Fibroblast of skin of abdomen (primary cell): ENCODE measurements at regions not wholly inside any gene's neighbourhood (a gene's known extent, or its start where the extent isn't known, plus 50 kb on each side); places are given as distances from the start of the nearest gene placed in this dataset.

ENCODE experiments used
- DNase-seq: peaks from one replicate; pipeline ENCODE4 v3.0.0-alpha.2; 2013

GRCh38 chr4:162727232-162727631 lies 439.5 kb downstream of the NAF1 start:
- no peak for DNase-seq

- DNase-seq: no peak
These were observed 451.3 kb downstream of the NAF1 start for GRCh38 chr4:162715401-162715800.

GRCh38 chr4:162707962-162708361 lies 458.7 kb downstream of the NAF1 start:
- no peak for DNase-seq

- DNase-seq: peak; percentile 4
These were observed 460.1 kb downstream of the NAF1 start for GRCh38 chr4:162706632-162707031.

GRCh38 chr4:162706051-162706450 lies 460.6 kb downstream of the NAF1 start:
- no peak for DNase-seq

- DNase-seq: no peak
These were observed 461.4 kb downstream of the NAF1 start for GRCh38 chr4:162705130-162705803.

GRCh38 chr4:162700815-162701361 lies 465.8 kb downstream of the NAF1 start:
- peak; percentile 27 for DNase-seq

GRCh38 chr4:162700358-162700757 lies 466.3 kb downstream of the NAF1 start:
- DNase-seq: no peak

GRCh38 chr4:162699629-162700028 lies 467.1 kb downstream of the NAF1 start:
- no peak for DNase-seq

- no peak for DNase-seq
These were observed 481.3 kb downstream of the NAF1 start for GRCh38 chr4:162685410-162685809.

- DNase-seq: no peak
These were observed 481.7 kb downstream of the NAF1 start for GRCh38 chr4:162684998-162685397.

GRCh38 chr4:162684371-162684700 lies 482.4 kb downstream of the NAF1 start:
- DNase-seq: no peak

GRCh38 chr4:162683659-162684370 lies 482.9 kb downstream of the NAF1 start:
- peak; percentile 39 for DNase-seq

- no peak for DNase-seq
These were observed 484.0 kb downstream of the NAF1 start for GRCh38 chr4:162682651-162683050.

- DNase-seq: no peak
These were observed 485.5 kb downstream of the NAF1 start for GRCh38 chr4:162681212-162681611.

- DNase-seq: no peak
These were observed 491.0 kb downstream of the NAF1 start for GRCh38 chr4:162675661-162676060.

- DNase-seq: no peak
These were observed 498.1 kb upstream of the FSTL5 start for GRCh38 chr4:162661913-162662312.

GRCh38 chr4:162659716-162660115 lies 495.9 kb upstream of the FSTL5 start:
- no peak for DNase-seq

GRCh38 chr4:162657966-162658365 lies 494.2 kb upstream of the FSTL5 start:
- no peak for DNase-seq

GRCh38 chr4:162650166-162650565 lies 486.4 kb upstream of the FSTL5 start:
- no peak for DNase-seq

GRCh38 chr4:162645381-162645780 lies 481.6 kb upstream of the FSTL5 start:
- peak; percentile 52 for DNase-seq

GRCh38 chr4:162644346-162644745 lies 480.5 kb upstream of the FSTL5 start:
- DNase-seq: peak; percentile 93

GRCh38 chr4:162640152-162640551 lies 476.4 kb upstream of the FSTL5 start:
- no peak for DNase-seq

- DNase-seq: no peak
These were observed 470.6 kb upstream of the FSTL5 start for GRCh38 chr4:162634390-162634789.
